ENCODE measurements at regions not wholly inside any gene's neighbourhood (a gene's known extent, or its start where the extent isn't known, plus 50 kb on each side); places are given as distances from the start of the nearest gene placed in this dataset.
A peak's percentile ranks its signal among the peaks of the same experiment; 100 is the strongest.

- no peaks in the 10 kb centered on the region for H3K27me3 ChIP-seq (replicated peaks; ENCODE audit: insufficient read depth, low read depth, low read length, poor library complexity)
- H3K4me3 ChIP-seq (ENCODE audit: low read depth, low read length, poor library complexity, severe bottlenecking) = no peak overlapping the region
- ChIA-PET POLR2A (ENCODE audit: low non-redundant PET) (no interaction called here), CTCF (interaction anchor here (0.6 to 1.2 kb wide), 6 partner anchors 109 to 560 kb away, joined by 4 to 11 read pairs (median 4); partner anchors contain the start of gene LDB2)
- DNase-seq (ENCODE audit: low spot score) = peak; percentile 82
- no peaks in the 10 kb centered on the region for H3K9me3 ChIP-seq (ENCODE audit: low read depth, low read length, poor library complexity, severe bottlenecking)
- intact Hi-C loops (cut with micrococcal nuclease; ENCODE audit: unreplicated experiment) = loop anchor here (1.0 to 5.0 kb wide), 7 partner anchors 408 to 1034 kb away; no protein-coding TSS in a partner anchor
- peaks cover 21% of the 10 kb centered on the region for H3K4me1 ChIP-seq (ENCODE audit: insufficient read depth, low read length, poor library complexity, severe bottlenecking)
- H3K36me3 ChIP-seq (ENCODE audit: insufficient read depth, low read length, poor library complexity, severe bottlenecking) = no peaks in the 10 kb centered on the region
- no TSS peak for BruUV-seq (replicated peaks)
- TF ChIP-seq CTCF (conservative IDR thresholded peaks at IDR 0.05; ENCODE audit: low read depth, low read length) (peak; percentile 83), EZH2 (IDR thresholded peaks at IDR 0.05; ENCODE audit: borderline replicate concordance, low read depth, low read length, poor library complexity, severe bottlenecking) (no peak)
- H3K27ac ChIP-seq (ENCODE audit: low read depth, low read length, poor library complexity, severe bottlenecking) = peak overlapping the region; percentile 53
Measured at GRCh38 chr4:17324386-17324830, 187.5 kb downstream of the QDPR start.

GRCh38 chr4:17323554-17324385, 188.1 kb downstream of the QDPR start:
- peak; percentile 47 for DNase-seq (ENCODE audit: low spot score)
- TF ChIP-seq EZH2 (IDR thresholded peaks at IDR 0.05; ENCODE audit: borderline replicate concordance, low read depth, low read length, poor library complexity, severe bottlenecking) = no peak
- TF ChIP-seq CTCF (conservative IDR thresholded peaks at IDR 0.05; ENCODE audit: low read depth, low read length) = no peak
- ChIA-PET POLR2A (ENCODE audit: low non-redundant PET) (no interaction called here), CTCF (interaction anchor here (0.6 to 1.2 kb wide), 7 partner anchors 124 to 559 kb away, joined by 3 to 5 read pairs (median 4); partner anchors contain the start of gene LDB2)
- Histone ChIP-seq H3K36me3 (ENCODE audit: insufficient read depth, low read length, poor library complexity, severe bottlenecking) (no peaks in the 10 kb centered on the region), H3K27me3 (replicated peaks; ENCODE audit: insufficient read depth, low read depth, low read length, poor library complexity) (no peaks in the 10 kb centered on the region), H3K4me1 (ENCODE audit: insufficient read depth, low read length, poor library complexity, severe bottlenecking) (peaks cover 21% of the 10 kb centered on the region), H3K4me3 (ENCODE audit: low read depth, low read length, poor library complexity, severe bottlenecking) (no peak overlapping the region), H3K9me3 (ENCODE audit: low read depth, low read length, poor library complexity, severe bottlenecking) (no peaks in the 10 kb centered on the region), H3K27ac (ENCODE audit: low read depth, low read length, poor library complexity, severe bottlenecking) (peak overlapping the region; percentile 53)
- intact Hi-C loops (cut with micrococcal nuclease; ENCODE audit: unreplicated experiment) = loop anchor here (1.0 to 5.0 kb wide), 8 partner anchors 228 to 1033 kb away; no protein-coding TSS in a partner anchor
- TSS peak; percentile 90 for BruUV-seq (replicated peaks)

- intact Hi-C loops (cut with micrococcal nuclease; ENCODE audit: unreplicated experiment) = loop anchor here (5.0 kb wide), 3 partner anchors 630 to 940 kb away; no protein-coding TSS in a partner anchor
Measured at GRCh38 chr4:17322514-17322913, 189.4 kb downstream of the QDPR start.

More at GRCh38 chr4:17322514-17322913, 189.4 kb downstream of the QDPR start:
- Histone ChIP-seq H3K27ac (ENCODE audit: low read depth, low read length, poor library complexity, severe bottlenecking) (no peak overlapping the region), H3K36me3 (ENCODE audit: insufficient read depth, low read length, poor library complexity, severe bottlenecking) (no peaks in the 10 kb centered on the region), H3K4me1 (ENCODE audit: insufficient read depth, low read length, poor library complexity, severe bottlenecking) (peaks cover 21% of the 10 kb centered on the region), H3K4me3 (ENCODE audit: low read depth, low read length, poor library complexity, severe bottlenecking) (no peak overlapping the region), H3K27me3 (replicated peaks; ENCODE audit: insufficient read depth, low read depth, low read length, poor library complexity) (no peaks in the 10 kb centered on the region), H3K9me3 (ENCODE audit: low read depth, low read length, poor library complexity, severe bottlenecking) (no peaks in the 10 kb centered on the region)
- no peak for DNase-seq (ENCODE audit: low spot score)
- TF ChIP-seq EZH2 (IDR thresholded peaks at IDR 0.05; ENCODE audit: borderline replicate concordance, low read depth, low read length, poor library complexity, severe bottlenecking) (no peak), CTCF (conservative IDR thresholded peaks at IDR 0.05; ENCODE audit: low read depth, low read length) (no peak)
- no TSS peak for BruUV-seq (replicated peaks)
- POLR2A ChIA-PET (ENCODE audit: low non-redundant PET) = no interaction called here
- CTCF ChIA-PET = no interaction called here
